H1 (cell line): ENCODE measurements at regions not wholly inside any gene's neighbourhood (a gene's known extent, or its start where the extent isn't known, plus 50 kb on each side); places are given as distances from the start of the nearest gene placed in this dataset.

Experiments used
- CTCF ChIP-seq, 3 experiments: IDR thresholded peaks; 1 replicate in 2 of 3; 2 replicates in 1 of 3; pipeline versions ENCODE4 v1.5.1 to v1.6.1; 2011; ENCODE audit warnings: low read length in 3 of 3, mild to moderate bottlenecking in 3 of 3, inconsistent platforms in 2 of 3, low read depth in 1 of 3, moderate library complexity in 1 of 3; ENCODE audit not compliant: insufficient read depth in 1 of 3; ENCODE audit errors: control extremely low read depth in 1 of 3
- EZH2 ChIP-seq: fragments of 200-600 bp; sonication (generic); IDR thresholded peaks from 2 replicates; pipeline ENCODE4 v1.7.1; 2012; ENCODE audit warnings: low read depth, mild to moderate bottlenecking, moderate library complexity, low read length, inconsistent platforms; ENCODE audit not compliant: severe bottlenecking
- HDAC6 ChIP-seq: IDR thresholded peaks from one replicate; pipeline ENCODE4 v1.7.1; 2012; ENCODE audit warnings: low read depth, mild to moderate bottlenecking, inconsistent platforms, low read length, moderate library complexity
- PHF8 ChIP-seq: fragments of 200-600 bp; sonication (generic); conservative IDR thresholded peaks from 2 replicates; pipeline ENCODE4 v1.7.1; 2012; ENCODE audit warnings: low read depth, mild to moderate bottlenecking, inconsistent platforms, low read length, moderate library complexity
- POLR2A ChIP-seq, 2 experiments: IDR thresholded peaks; 1 replicate in 1 of 2; 2 replicates in 1 of 2; pipeline ENCODE4 v1.6.1; 2011; ENCODE audit warnings: low read depth in 2 of 2, low read length in 2 of 2, mild to moderate bottlenecking in 2 of 2; ENCODE audit errors: control extremely low read depth in 1 of 2
- POLR2AphosphoS5 ChIP-seq: IDR thresholded peaks from 2 replicates; pipeline ENCODE4 v1.6.1; 2011; ENCODE audit warnings: low read depth, low read length
- RAD21 ChIP-seq, 2 experiments: IDR thresholded peaks in 1 of 2; conservative IDR thresholded peaks in 1 of 2; 2 replicates each; pipeline ENCODE4 v1.6.1; 2011; ENCODE audit warnings: low read depth in 2 of 2, low read length in 2 of 2, improper control_type of control experiment in 1 of 2, inconsistent platforms in 1 of 2, mild to moderate bottlenecking in 1 of 2, moderate library complexity in 1 of 2
- RXRA ChIP-seq: IDR thresholded peaks from 2 replicates; pipeline ENCODE4 v1.6.1; 2011; ENCODE audit warnings: low read depth, mild to moderate bottlenecking, low read length, moderate library complexity; ENCODE audit not compliant: insufficient read depth

GRCh38 chr19:27889156-27889555 is 1323.8 kb downstream of the UQCRFS1 start:
- no peak for TF ChIP-seq HDAC6
- no peak for TF ChIP-seq POLR2A (IDR thresholded peaks at IDR 0.05; ENCODE audit: control extremely low read depth in 1 of 2, low read depth in 2 of 2, low read length in 2 of 2)
- TF ChIP-seq EZH2, result no peak
- no peak for TF ChIP-seq PHF8
- TF ChIP-seq CTCF (IDR thresholded peaks at IDR 0.05; ENCODE audit: control extremely low read depth in 1 of 3, insufficient read depth in 1 of 3, low read depth in 1 of 3, low read length in 3 of 3), result no peak
- TF ChIP-seq RXRA, result no peak
- TF ChIP-seq RAD21 (IDR thresholded peaks at IDR 0.05 in 1 of 2, conservative IDR thresholded peaks at IDR 0.05 in 1 of 2; ENCODE audit: low read depth in 2 of 2, low read length in 2 of 2), result no peak
- TF ChIP-seq POLR2AphosphoS5, result no peak
